Astrocyte (in vitro differentiated cells and primary cell): ENCODE measurements at regions not wholly inside any gene's neighbourhood (a gene's known extent, or its start where the extent isn't known, plus 50 kb on each side); places are given as distances from the start of the nearest gene placed in this dataset.

Experiments used
- DNase-seq: peaks from one replicate; pipeline ENCODE4 v3.0.0-alpha.2; 2010; ENCODE audit warnings: low read depth
- FAIRE-seq: peaks from 2 replicates; lab custom pipeline; 2011; peaks lifted over from hg19 to GRCh38; lab: Jason Lieb, UNC
- H2AFZ ChIP-seq: 2 replicates; pipeline ENCODE4 v1.6.0; 2012; ENCODE audit warnings: low read depth, low read length, inconsistent platforms
- H3K27ac ChIP-seq: 2 replicates; pipeline ENCODE4 v1.5.1; 2011; ENCODE audit warnings: low read depth, low read length, inconsistent platforms
- H3K27me3 ChIP-seq: 2 replicates; pipeline ENCODE4 v1.6.0; 2011; ENCODE audit warnings: low read length, inconsistent platforms; ENCODE audit not compliant: insufficient read depth
- H3K36me3 ChIP-seq: 2 replicates; pipeline ENCODE4 v1.5.1; 2011; ENCODE audit warnings: low read length, inconsistent platforms; ENCODE audit not compliant: insufficient read depth
- H3K4me1 ChIP-seq: 2 replicates; pipeline ENCODE4 v1.5.1; 2011; ENCODE audit warnings: low read length, inconsistent platforms; ENCODE audit not compliant: insufficient read depth
- H3K4me2 ChIP-seq: 2 replicates; pipeline ENCODE4 v1.6.0; 2012; ENCODE audit warnings: low read length, inconsistent platforms
- H3K4me3 ChIP-seq: 2 replicates; pipeline ENCODE4 v1.5.1; 2011; ENCODE audit warnings: low read depth, mild to moderate bottlenecking, low read length, inconsistent platforms; ENCODE audit not compliant: insufficient read depth
- H3K79me2 ChIP-seq: 2 replicates; pipeline ENCODE4 v1.6.0; 2012; ENCODE audit warnings: mild to moderate bottlenecking, low read length, inconsistent platforms; ENCODE audit not compliant: insufficient read depth
- H3K9ac ChIP-seq: 2 replicates; pipeline ENCODE4 v1.6.0; 2012; ENCODE audit warnings: mild to moderate bottlenecking, low read length, inconsistent platforms
- H3K9me3 ChIP-seq: 2 replicates; pipeline ENCODE4 v1.5.1; 2012; ENCODE audit warnings: low read depth, mild to moderate bottlenecking, low read length, inconsistent platforms; ENCODE audit not compliant: insufficient read depth
- H4K20me1 ChIP-seq: 2 replicates; pipeline ENCODE4 v1.6.0; 2012; ENCODE audit warnings: low read length, inconsistent platforms; ENCODE audit not compliant: insufficient read depth
- H3K27ac Mint-ChIP-seq: one replicate; pipeline ENCODE4 v1.8.0; 2021; ENCODE audit warnings: mild to moderate bottlenecking, mixed read lengths; ENCODE audit not compliant: unreplicated experiment
- H3K27me3 Mint-ChIP-seq: one replicate; pipeline ENCODE4 v1.8.0; 2021; ENCODE audit warnings: low read depth, mixed read lengths; ENCODE audit not compliant: unreplicated experiment
- H3K36me3 Mint-ChIP-seq: one replicate; pipeline ENCODE4 v1.8.0; 2021; ENCODE audit warnings: low read depth, mixed read lengths; ENCODE audit not compliant: unreplicated experiment
- H3K4me1 Mint-ChIP-seq: one replicate; pipeline ENCODE4 v1.8.0; 2021; ENCODE audit warnings: low read depth, mixed read lengths; ENCODE audit not compliant: unreplicated experiment
- H3K4me3 Mint-ChIP-seq: one replicate; pipeline ENCODE4 v1.8.0; 2021; ENCODE audit warnings: mild to moderate bottlenecking, moderate library complexity, mixed read lengths; ENCODE audit not compliant: unreplicated experiment
- H3K9me3 Mint-ChIP-seq: one replicate; pipeline ENCODE4 v1.8.0; 2021; ENCODE audit warnings: mild to moderate bottlenecking, mixed read lengths; ENCODE audit not compliant: unreplicated experiment
- CTCF ChIP-seq: IDR thresholded peaks from 2 replicates; pipeline ENCODE4 v1.5.1; 2011; ENCODE audit warnings: low read depth, mild to moderate bottlenecking, inconsistent platforms, low read length, moderate library complexity; ENCODE audit not compliant: insufficient read depth
- EZH2 ChIP-seq: IDR thresholded peaks from 2 replicates; pipeline ENCODE4 v1.6.1; 2012; ENCODE audit warnings: mild to moderate bottlenecking, low read length, inconsistent platforms; ENCODE audit not compliant: insufficient read depth

GRCh38 chr3:87615506-87615905 is 339.1 kb upstream of the POU1F1 start:
- no peak for FAIRE-seq
- no peak overlapping the region for H3K27ac Mint-ChIP-seq

GRCh38 chr3:87614998-87615397 is 338.6 kb upstream of the POU1F1 start:
- no peak overlapping the region for H3K4me3 ChIP-seq
- Mint-ChIP-seq H3K27ac (no peak overlapping the region), H3K9me3 (peaks cover 14% of the 10 kb centered on the region), H3K27me3 (no peaks in the 10 kb centered on the region), H3K36me3 (no peaks in the 10 kb centered on the region), H3K4me3 (no peak overlapping the region), H3K4me1 (no peaks in the 10 kb centered on the region)
- no peak for TF ChIP-seq EZH2
- TF ChIP-seq CTCF = no peak
- peaks cover 7% of the 10 kb centered on the region for H3K9me3 ChIP-seq
- H3K9ac ChIP-seq = no peak overlapping the region
- H3K4me2 ChIP-seq = no peak overlapping the region
- H3K27me3 ChIP-seq = no peaks in the 10 kb centered on the region
- H3K79me2 ChIP-seq = no peaks in the 10 kb centered on the region
- no peak overlapping the region for H3K27ac ChIP-seq
- DNase-seq (no peak), FAIRE-seq (no peak)
- H3K36me3 ChIP-seq = no peaks in the 10 kb centered on the region
- H3K4me1 ChIP-seq = no peaks in the 10 kb centered on the region
- H4K20me1 ChIP-seq = no peaks in the 10 kb centered on the region
- no peak overlapping the region for H2AFZ ChIP-seq

More at GRCh38 chr3:87615506-87615905, 339.1 kb upstream of the POU1F1 start:
- H3K4me3 ChIP-seq = no peak overlapping the region
- TF ChIP-seq EZH2 (no peak), CTCF (no peak)
- Mint-ChIP-seq H3K4me3 (no peak overlapping the region), H3K27me3 (no peaks in the 10 kb centered on the region), H3K9me3 (peaks cover 14% of the 10 kb centered on the region), H3K4me1 (no peaks in the 10 kb centered on the region), H3K36me3 (no peaks in the 10 kb centered on the region)
- no peaks in the 10 kb centered on the region for H3K79me2 ChIP-seq
- peaks cover 7% of the 10 kb centered on the region for H3K9me3 ChIP-seq
- H3K9ac ChIP-seq = no peak overlapping the region
- no peaks in the 10 kb centered on the region for H4K20me1 ChIP-seq
- H3K27me3 ChIP-seq = no peaks in the 10 kb centered on the region
- H3K36me3 ChIP-seq = no peaks in the 10 kb centered on the region
- no peak for DNase-seq
- H3K4me2 ChIP-seq = no peak overlapping the region
- H3K27ac ChIP-seq = no peak overlapping the region
- H3K4me1 ChIP-seq = no peaks in the 10 kb centered on the region
- H2AFZ ChIP-seq = no peak overlapping the region

GRCh38 chr3:87607234-87607633 is 330.9 kb upstream of the POU1F1 start:
- no peaks in the 10 kb centered on the region for H4K20me1 ChIP-seq
- DNase-seq (no peak), FAIRE-seq (no peak)
- H3K9ac ChIP-seq = no peak overlapping the region
- no peaks in the 10 kb centered on the region for H3K36me3 ChIP-seq
- no peak overlapping the region for H3K27ac ChIP-seq
- H3K4me3 Mint-ChIP-seq = no peak overlapping the region
- H3K27me3 ChIP-seq = no peaks in the 10 kb centered on the region
- peaks cover 16% of the 10 kb centered on the region for H3K9me3 Mint-ChIP-seq
- H3K4me2 ChIP-seq = no peak overlapping the region
- no peak overlapping the region for H2AFZ ChIP-seq
- no peaks in the 10 kb centered on the region for H3K79me2 ChIP-seq
- no peaks in the 10 kb centered on the region for H3K36me3 Mint-ChIP-seq
- no peaks in the 10 kb centered on the region for H3K4me1 ChIP-seq
- TF ChIP-seq EZH2 = no peak
- no peak for TF ChIP-seq CTCF
- no peak overlapping the region for H3K4me3 ChIP-seq
- peaks cover 13% of the 10 kb centered on the region for H3K9me3 ChIP-seq
- no peak overlapping the region for H3K27ac Mint-ChIP-seq
- no peaks in the 10 kb centered on the region for H3K4me1 Mint-ChIP-seq
- H3K27me3 Mint-ChIP-seq = no peaks in the 10 kb centered on the region
